A549 (cell line): ENCODE measurements at regions not wholly inside any gene's neighbourhood (a gene's known extent, or its start where the extent isn't known, plus 50 kb on each side); places are given as distances from the start of the nearest gene placed in this dataset.

Source experiments
- ATAC-seq, 2 experiments: fragments of 200-7000 bp in 1 of 2; fragments of >200 bp in 1 of 2; cut with Nextera tagmentation in 1 of 2; cut with Tn5 transposase in 1 of 2; 3 replicates each; pipeline versions ENCODE4 v1.8.0 to v1.9.1; 2018 to 2020; ENCODE audit warnings: mild to moderate bottlenecking in 1 of 2, moderate library complexity in 1 of 2
- CTCF ChIA-PET: fragments of 300-600 bp; sonication (Branson Sonifier 250); formaldehyde crosslinking; extraction: SDS; loops from one replicate; lab custom pipeline; 2021; ENCODE audit warnings: antibody characterized with exemption, inconsistent platforms; lab: Yijun Ruan, JAX
- POLR2A ChIA-PET: fragments of 350-600 bp; formaldehyde crosslinking; extraction: SDS; loops from one replicate; lab custom pipeline; 2021; ENCODE audit warnings: antibody characterized with exemption, inconsistent platforms; lab: Yijun Ruan, JAX
- DNase-seq, 2 experiments: peaks; one replicate each; pipeline versions ENCODE4 v3.0.0 to v3.0.0-alpha.2; 2011 to 2016; ENCODE audit warnings: low read depth in 1 of 2, low spot score in 1 of 2
- FAIRE-seq: peaks from 2 replicates; lab custom pipeline; 2011; peaks lifted over from hg19 to GRCh38; lab: Jason Lieb, UNC
- H3K27ac ChIP-seq, 2 experiments: fragments of >200 bp; sonication (Bioruptor Twin); formaldehyde crosslinking; 3 replicates each; pipeline ENCODE4 v1.5.1; 2016 to 2017
- H3K4me1 ChIP-seq: fragments of >200 bp; sonication (Bioruptor Twin); formaldehyde crosslinking; 3 replicates; pipeline ENCODE4 v1.6.1; 2016
- H3K4me2 ChIP-seq: fragments of >200 bp; sonication (Bioruptor Twin); formaldehyde crosslinking; 3 replicates; pipeline ENCODE4 v1.6.1; 2016
- H3K4me3 ChIP-seq: fragments of >200 bp; sonication (Bioruptor Twin); formaldehyde crosslinking; 3 replicates; pipeline ENCODE4 v1.5.1; 2016
- H3K9me3 ChIP-seq: fragments of >200 bp; sonication (Bioruptor Twin); formaldehyde crosslinking; 3 replicates; pipeline ENCODE4 v1.6.1; 2016
- BHLHE40 ChIP-seq: IDR thresholded peaks from 2 replicates; pipeline ENCODE4 v1.6.1; 2012; ENCODE audit warnings: low read depth, low read length, inconsistent platforms
- CEBPB ChIP-seq, 2 experiments: fragments of >200 bp in 1 of 2; sonication (Bioruptor Twin) in 1 of 2; formaldehyde crosslinking in 1 of 2; IDR thresholded peaks; 2 replicates each; pipeline ENCODE4 v1.6.1; 2012 to 2016
- EHMT2 ChIP-seq: fragments of 200-600 bp; sonication (generic); IDR thresholded peaks from 2 replicates; pipeline ENCODE4 v1.6.1; 2016; ENCODE audit warnings: antibody characterized with exemption, low read depth, mild to moderate bottlenecking, moderate library complexity
- ESRRA ChIP-seq: fragments of 150-350 bp; IDR thresholded peaks from 2 replicates; pipeline ENCODE4 v1.6.1; 2014; ENCODE audit warnings: mild to moderate bottlenecking, low read length, borderline replicate concordance
- FOSL2 ChIP-seq, 2 experiments: fragments of 450-650 bp in 1 of 2; fragments of >200 bp in 1 of 2; sonication (Bioruptor Twin) in 1 of 2; formaldehyde crosslinking; IDR thresholded peaks; 2 replicates each; pipeline versions ENCODE4 v1.5.0 to v1.6.1; 2016 to 2020; ENCODE audit warnings: mild to moderate bottlenecking in 1 of 2, moderate library complexity in 1 of 2
- FOXS1 ChIP-seq: fragments of 250-450 bp; sonication (Bioruptor Pico); IDR thresholded peaks from 2 replicates; pipeline ENCODE4 v1.5.0; 2020; ENCODE audit warnings: mild to moderate bottlenecking, moderate library complexity
- GATA3 ChIP-seq: IDR thresholded peaks from 2 replicates; pipeline ENCODE4 v1.6.1; 2012; ENCODE audit warnings: borderline replicate concordance
- HDAC2 ChIP-seq: fragments of 200-600 bp; sonication (generic); IDR thresholded peaks from 2 replicates; pipeline ENCODE4 v1.6.1; 2016
- MAFK ChIP-seq: fragments of 450-650 bp; IDR thresholded peaks from 2 replicates; pipeline ENCODE4 v1.6.1; 2014; ENCODE audit not compliant: partially characterized antibody
- RCOR1 ChIP-seq: fragments of 150-350 bp; IDR thresholded peaks from 2 replicates; pipeline ENCODE4 v1.6.1; 2014; ENCODE audit warnings: antibody characterized with exemption, low read length, low read depth
- RNF2 ChIP-seq: fragments of 200-600 bp; sonication (generic); IDR thresholded peaks from 2 replicates; pipeline ENCODE4 v1.6.1; 2016; ENCODE audit warnings: low read depth, mild to moderate bottlenecking, antibody characterized with exemption, moderate library complexity, borderline replicate concordance
- ZC3H11A ChIP-seq: fragments of 450-650 bp; IDR thresholded peaks from 2 replicates; pipeline ENCODE4 v1.6.1; 2014; ENCODE audit warnings: antibody characterized with exemption, mild to moderate bottlenecking
- ZFP36 ChIP-seq: fragments of 450-650 bp; IDR thresholded peaks from 2 replicates; pipeline ENCODE4 v1.6.1; 2014; ENCODE audit warnings: borderline replicate concordance; ENCODE audit not compliant: partially characterized antibody
- WGBS: methylation state at CpG from one replicate; pipeline ENCODE4 v1.1.6; 2017; ENCODE audit errors: missing lambda C conversion rate; 5-methylcytosine and 5-hydroxymethylcytosine counted together
- TF ChIP-seq, protein P1 (sequence below): IDR thresholded peaks from 2 replicates; pipeline ENCODE4 v1.6.1; 2012
- TF ChIP-seq, protein P2 (sequence below): fragments of 250-450 bp; sonication (Bioruptor Pico); IDR thresholded peaks from 2 replicates; pipeline ENCODE4 v1.5.0; 2020; ENCODE audit warnings: low read depth, mild to moderate bottlenecking, moderate library complexity
- TF ChIP-seq, protein P3 (sequence below): fragments of 450-650 bp; IDR thresholded peaks from 2 replicates; pipeline ENCODE4 v1.6.1; 2014; ENCODE audit warnings: antibody characterized with exemption
- TF ChIP-seq, protein P4 (sequence below): fragments of 200-600 bp; sonication (generic); IDR thresholded peaks from 2 replicates; pipeline ENCODE4 v1.6.1; 2016; ENCODE audit warnings: antibody characterized with exemption, mild to moderate bottlenecking, moderate library complexity
- TF ChIP-seq, protein P5 (sequence below): fragments of 150-350 bp; IDR thresholded peaks from 2 replicates; pipeline ENCODE4 v1.6.1; 2014; ENCODE audit warnings: low read depth, mild to moderate bottlenecking, low read length
- TF ChIP-seq, protein P6 (sequence below): fragments of 250-450 bp; sonication (Bioruptor Pico); IDR thresholded peaks from 2 replicates; pipeline ENCODE4 v1.5.0; 2021; ENCODE audit warnings: mild to moderate bottlenecking, moderate library complexity, borderline replicate concordance

DNA sequence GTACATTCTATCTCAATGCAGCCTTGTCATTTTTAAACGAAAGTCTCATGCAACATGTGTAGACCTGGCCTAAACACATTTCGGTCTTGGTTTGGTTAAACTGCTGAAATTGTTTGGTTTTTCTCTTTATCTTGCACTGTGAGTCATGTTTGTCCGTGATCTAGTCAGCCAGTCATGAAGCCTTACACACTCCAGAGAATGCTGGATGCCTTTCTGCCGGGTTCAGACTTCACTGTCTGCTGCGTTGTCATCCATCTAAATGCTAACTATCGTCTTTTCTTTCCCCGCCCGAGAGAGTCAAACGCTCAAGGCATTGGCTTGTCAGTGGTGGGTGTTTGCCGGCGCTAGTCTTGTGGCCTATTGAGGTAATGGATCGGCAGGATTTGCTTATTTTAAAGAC is 1194.6 kb upstream of the WWC1 start:
- ChIA-PET CTCF (no interaction called here), POLR2A (no interaction called here)
- ATAC-seq (no peak; a peak in 1 of 6 replicates), FAIRE-seq (no peak), DNase-seq (no peak)
- no peak overlapping the region for H3K4me3 ChIP-seq
- no peaks in the 10 kb centered on the region for H3K9me3 ChIP-seq
- no peaks in the 10 kb centered on the region for H3K4me1 ChIP-seq
- WGBS: 29% methylated on average over 11 of the region's 12 CpGs
- H3K27ac ChIP-seq: no peak overlapping the region
- TF ChIP-seq MAFK (no peak), FOXS1 (CRISPR knock-in tag) (no peak)
- TF ChIP-seq, protein P1, sequence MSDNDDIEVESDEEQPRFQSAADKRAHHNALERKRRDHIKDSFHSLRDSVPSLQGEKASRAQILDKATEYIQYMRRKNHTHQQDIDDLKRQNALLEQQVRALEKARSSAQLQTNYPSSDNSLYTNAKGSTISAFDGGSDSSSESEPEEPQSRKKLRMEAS: no peak
- H3K4me2 ChIP-seq: no peak overlapping the region

DNA sequence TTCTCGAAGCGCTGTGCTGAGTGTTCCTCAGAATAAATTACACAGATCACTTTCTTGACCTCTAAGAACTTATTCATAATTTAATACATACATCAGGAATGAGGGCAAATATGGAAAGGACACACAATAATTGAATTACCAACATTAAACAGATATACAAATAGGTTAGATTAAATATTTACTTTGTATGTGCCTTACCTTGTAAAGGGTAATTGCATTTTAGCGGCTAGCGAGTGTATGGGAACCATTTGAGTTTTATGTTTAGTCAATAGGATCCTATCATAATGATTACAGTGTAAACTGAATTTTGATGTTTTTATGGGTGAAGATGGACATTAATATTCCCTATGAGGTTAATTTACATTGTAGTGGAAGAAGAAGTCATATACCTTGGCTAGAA is 1187.1 kb upstream of the WWC1 start:
- DNase-seq: no peak
- no peak for TF ChIP-seq HDAC2
- TF ChIP-seq, protein P2, sequence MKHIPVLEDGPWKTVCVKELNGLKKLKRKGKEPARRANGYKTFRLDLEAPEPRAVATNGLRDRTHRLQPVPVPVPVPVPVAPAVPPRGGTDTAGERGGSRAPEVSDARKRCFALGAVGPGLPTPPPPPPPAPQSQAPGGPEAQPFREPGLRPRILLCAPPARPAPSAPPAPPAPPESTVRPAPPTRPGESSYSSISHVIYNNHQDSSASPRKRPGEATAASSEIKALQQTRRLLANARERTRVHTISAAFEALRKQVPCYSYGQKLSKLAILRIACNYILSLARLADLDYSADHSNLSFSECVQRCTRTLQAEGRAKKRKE (CRISPR knock-in tag): no peak
- Histone ChIP-seq H3K4me2 (no peak overlapping the region), H3K27ac (no peak overlapping the region), H3K4me1 (no peaks in the 10 kb centered on the region), H3K9me3 (no peaks in the 10 kb centered on the region), H3K4me3 (no peak overlapping the region)
- ATAC-seq: no peak
- CTCF ChIA-PET: no interaction called here
- POLR2A ChIA-PET: no interaction called here
- no peak for FAIRE-seq
- 15% methylated on average over 4 of the region's 4 CpGs for WGBS

DNA sequence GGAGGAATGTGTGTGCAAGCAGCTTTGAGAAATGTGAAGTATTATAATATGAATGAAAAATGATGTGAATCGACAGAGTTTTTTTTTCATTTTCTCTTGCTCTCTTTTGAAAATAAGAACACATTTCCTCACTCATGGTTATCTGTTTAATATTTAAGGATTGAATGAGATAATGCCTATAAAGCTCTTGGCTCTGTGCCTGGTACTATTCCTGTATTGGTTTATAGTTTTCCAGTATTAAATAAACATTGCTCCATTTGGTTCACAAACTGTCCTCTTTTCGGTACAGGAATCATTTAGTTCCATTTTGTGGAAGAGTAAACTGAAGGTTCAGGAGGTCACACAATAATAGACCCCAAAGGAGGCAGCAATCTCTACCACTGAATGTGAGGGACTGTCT is 1185.5 kb upstream of the WWC1 start:
- 25% methylated on average over 2 of the region's 2 CpGs for WGBS

DNA sequence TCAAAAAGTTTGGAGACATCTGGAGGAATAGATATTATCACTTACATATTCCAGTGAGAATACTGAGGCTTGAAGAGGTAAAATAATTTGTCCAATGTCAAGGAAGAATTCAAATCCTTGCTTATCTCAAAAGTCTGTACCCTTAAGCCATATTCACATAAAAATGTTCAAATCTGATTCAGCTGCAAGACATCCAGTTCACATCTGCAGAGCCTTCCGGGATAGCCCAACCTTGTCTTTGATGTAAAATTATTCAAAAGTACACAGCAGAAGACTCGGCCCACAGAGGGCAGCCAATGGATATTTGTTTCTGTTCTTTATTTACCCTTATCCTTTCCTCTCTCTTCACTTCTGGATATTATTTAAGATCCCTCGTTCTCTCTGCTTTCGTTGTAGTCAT is 1183.8 kb upstream of the WWC1 start:
- Histone ChIP-seq H3K4me3 (no peak overlapping the region), H3K4me2 (no peak overlapping the region), H3K27ac (no peak overlapping the region), H3K4me1 (no peaks in the 10 kb centered on the region), H3K9me3 (no peaks in the 10 kb centered on the region)
- 21% methylated on average over 4 of the region's 4 CpGs for WGBS
- ATAC-seq: no peak
- peak; percentile 43 for FAIRE-seq
- ChIA-PET POLR2A (no interaction called here), CTCF (no interaction called here)
- TF ChIP-seq, protein P3, sequence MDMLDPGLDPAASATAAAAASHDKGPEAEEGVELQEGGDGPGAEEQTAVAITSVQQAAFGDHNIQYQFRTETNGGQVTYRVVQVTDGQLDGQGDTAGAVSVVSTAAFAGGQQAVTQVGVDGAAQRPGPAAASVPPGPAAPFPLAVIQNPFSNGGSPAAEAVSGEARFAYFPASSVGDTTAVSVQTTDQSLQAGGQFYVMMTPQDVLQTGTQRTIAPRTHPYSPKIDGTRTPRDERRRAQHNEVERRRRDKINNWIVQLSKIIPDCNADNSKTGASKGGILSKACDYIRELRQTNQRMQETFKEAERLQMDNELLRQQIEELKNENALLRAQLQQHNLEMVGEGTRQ: no peak
- no peak for TF ChIP-seq RNF2
- TF ChIP-seq ZC3H11A: no peak
- no peak for TF ChIP-seq HDAC2
- TF ChIP-seq, protein P4, sequence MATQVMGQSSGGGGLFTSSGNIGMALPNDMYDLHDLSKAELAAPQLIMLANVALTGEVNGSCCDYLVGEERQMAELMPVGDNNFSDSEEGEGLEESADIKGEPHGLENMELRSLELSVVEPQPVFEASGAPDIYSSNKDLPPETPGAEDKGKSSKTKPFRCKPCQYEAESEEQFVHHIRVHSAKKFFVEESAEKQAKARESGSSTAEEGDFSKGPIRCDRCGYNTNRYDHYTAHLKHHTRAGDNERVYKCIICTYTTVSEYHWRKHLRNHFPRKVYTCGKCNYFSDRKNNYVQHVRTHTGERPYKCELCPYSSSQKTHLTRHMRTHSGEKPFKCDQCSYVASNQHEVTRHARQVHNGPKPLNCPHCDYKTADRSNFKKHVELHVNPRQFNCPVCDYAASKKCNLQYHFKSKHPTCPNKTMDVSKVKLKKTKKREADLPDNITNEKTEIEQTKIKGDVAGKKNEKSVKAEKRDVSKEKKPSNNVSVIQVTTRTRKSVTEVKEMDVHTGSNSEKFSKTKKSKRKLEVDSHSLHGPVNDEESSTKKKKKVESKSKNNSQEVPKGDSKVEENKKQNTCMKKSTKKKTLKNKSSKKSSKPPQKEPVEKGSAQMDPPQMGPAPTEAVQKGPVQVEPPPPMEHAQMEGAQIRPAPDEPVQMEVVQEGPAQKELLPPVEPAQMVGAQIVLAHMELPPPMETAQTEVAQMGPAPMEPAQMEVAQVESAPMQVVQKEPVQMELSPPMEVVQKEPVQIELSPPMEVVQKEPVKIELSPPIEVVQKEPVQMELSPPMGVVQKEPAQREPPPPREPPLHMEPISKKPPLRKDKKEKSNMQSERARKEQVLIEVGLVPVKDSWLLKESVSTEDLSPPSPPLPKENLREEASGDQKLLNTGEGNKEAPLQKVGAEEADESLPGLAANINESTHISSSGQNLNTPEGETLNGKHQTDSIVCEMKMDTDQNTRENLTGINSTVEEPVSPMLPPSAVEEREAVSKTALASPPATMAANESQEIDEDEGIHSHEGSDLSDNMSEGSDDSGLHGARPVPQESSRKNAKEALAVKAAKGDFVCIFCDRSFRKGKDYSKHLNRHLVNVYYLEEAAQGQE: no peak
- TF ChIP-seq, protein P5, sequence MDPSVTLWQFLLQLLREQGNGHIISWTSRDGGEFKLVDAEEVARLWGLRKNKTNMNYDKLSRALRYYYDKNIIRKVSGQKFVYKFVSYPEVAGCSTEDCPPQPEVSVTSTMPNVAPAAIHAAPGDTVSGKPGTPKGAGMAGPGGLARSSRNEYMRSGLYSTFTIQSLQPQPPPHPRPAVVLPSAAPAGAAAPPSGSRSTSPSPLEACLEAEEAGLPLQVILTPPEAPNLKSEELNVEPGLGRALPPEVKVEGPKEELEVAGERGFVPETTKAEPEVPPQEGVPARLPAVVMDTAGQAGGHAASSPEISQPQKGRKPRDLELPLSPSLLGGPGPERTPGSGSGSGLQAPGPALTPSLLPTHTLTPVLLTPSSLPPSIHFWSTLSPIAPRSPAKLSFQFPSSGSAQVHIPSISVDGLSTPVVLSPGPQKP: no peak
- TF ChIP-seq CEBPB (IDR thresholded peaks at IDR 0.05): no peak
- no peak for TF ChIP-seq BHLHE40
- DNase-seq: no peak

More for the DNA sequence above, 1185.5 kb upstream of the WWC1 start:
- no peak overlapping the region for H3K4me2 ChIP-seq
- no peak for FAIRE-seq
- no peak for ATAC-seq
- no peaks in the 10 kb centered on the region for H3K4me1 ChIP-seq
- H3K27ac ChIP-seq: no peak overlapping the region
- H3K4me3 ChIP-seq: no peak overlapping the region
- CTCF ChIA-PET: interaction anchor here (0.6 to 1.5 kb wide), 3 partner anchors 8 to 1938 kb away, joined by 3 to 4 read pairs (median 3); no protein-coding TSS in a partner anchor
- H3K9me3 ChIP-seq: no peaks in the 10 kb centered on the region
- TF ChIP-seq EHMT2: no peak
- no peak for TF ChIP-seq ESRRA
- TF ChIP-seq GATA3: no peak
- TF ChIP-seq, protein P6, sequence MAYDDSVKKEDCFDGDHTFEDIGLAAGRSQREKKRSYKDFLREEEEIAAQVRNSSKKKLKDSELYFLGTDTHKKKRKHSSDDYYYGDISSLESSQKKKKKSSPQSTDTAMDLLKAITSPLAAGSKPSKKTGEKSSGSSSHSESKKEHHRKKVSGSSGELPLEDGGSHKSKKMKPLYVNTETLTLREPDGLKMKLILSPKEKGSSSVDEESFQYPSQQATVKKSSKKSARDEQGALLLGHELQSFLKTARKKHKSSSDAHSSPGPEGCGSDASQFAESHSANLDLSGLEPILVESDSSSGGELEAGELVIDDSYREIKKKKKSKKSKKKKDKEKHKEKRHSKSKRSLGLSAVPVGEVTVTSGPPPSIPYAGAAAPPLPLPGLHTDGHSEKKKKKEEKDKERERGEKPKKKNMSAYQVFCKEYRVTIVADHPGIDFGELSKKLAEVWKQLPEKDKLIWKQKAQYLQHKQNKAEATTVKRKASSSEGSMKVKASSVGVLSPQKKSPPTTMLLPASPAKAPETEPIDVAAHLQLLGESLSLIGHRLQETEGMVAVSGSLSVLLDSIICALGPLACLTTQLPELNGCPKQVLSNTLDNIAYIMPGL (CRISPR knock-in tag): no peak
- TF ChIP-seq RCOR1: no peak
- TF ChIP-seq FOSL2 (IDR thresholded peaks at IDR 0.05): no peak
- no peak for TF ChIP-seq FOSL2 (CRISPR knock-in tag; IDR thresholded peaks at IDR 0.05)
- TF ChIP-seq FOXS1 (CRISPR knock-in tag): no peak
- TF ChIP-seq MAFK: no peak
- TF ChIP-seq, protein P2 (CRISPR knock-in tag): no peak
- TF ChIP-seq ZFP36: no peak
- DNase-seq: no peak
- POLR2A ChIA-PET: no interaction called here
